ENCODE measurements at regions not wholly inside any gene's neighbourhood (a gene's known extent, or its start where the extent isn't known, plus 50 kb on each side); places are given as distances from the start of the nearest gene placed in this dataset.

DNA sequence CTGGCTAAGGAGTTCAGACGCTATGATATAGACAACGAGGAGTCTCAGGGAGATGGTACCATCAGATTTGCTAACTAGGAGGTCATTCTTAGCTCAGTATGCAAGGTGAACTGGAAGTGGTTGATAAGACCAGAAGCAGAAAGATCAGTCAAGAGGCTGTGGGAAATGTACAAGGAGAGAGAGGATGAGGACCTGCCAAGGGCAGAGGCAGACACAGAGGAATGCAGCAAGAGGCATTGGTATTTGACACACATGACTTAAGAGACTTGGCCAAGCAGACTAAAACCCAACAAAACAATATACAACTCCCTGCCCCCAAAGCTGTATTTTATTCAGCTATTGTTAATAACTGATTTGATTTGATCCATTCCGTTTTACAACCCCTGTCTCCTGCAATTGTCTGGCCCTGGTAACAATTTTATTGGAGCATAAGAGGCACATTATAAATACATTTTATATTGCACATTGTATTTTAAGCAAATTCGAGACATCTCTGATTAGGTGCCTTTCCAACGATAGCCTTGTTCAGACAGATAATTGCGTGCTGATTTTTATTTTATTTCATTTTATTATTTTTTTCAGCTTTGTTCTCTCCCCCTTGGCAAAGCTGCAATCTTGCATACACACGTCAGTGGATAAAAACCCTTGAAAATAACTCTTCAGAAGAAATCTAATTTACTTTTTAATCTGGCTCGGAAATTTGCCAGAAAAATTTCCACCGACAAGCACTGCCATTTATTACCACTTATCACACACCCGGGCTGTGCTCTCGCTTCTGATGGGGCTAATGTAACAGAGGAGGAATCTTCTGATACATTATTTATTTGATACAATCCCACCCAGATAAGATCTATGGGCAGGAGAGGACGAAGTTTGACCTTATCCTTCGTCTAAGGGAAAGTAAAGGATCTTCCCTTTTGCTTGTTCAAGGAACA, 237.8 kb downstream of the NXPE2 start:
- Mint-ChIP-seq H3K4me3 (no peak overlapping the region), H3K27ac (no peak overlapping the region), H3K4me1 (no peaks in the 10 kb centered on the region), H3K36me3 (ENCODE audit: low read depth) (no peaks in the 10 kb centered on the region), H3K9me3 (peaks cover 4% of the 10 kb centered on the region), H3K27me3 (no peaks in the 10 kb centered on the region)
- ATAC-seq (no peak), DNase-seq (no peak)

DNA sequence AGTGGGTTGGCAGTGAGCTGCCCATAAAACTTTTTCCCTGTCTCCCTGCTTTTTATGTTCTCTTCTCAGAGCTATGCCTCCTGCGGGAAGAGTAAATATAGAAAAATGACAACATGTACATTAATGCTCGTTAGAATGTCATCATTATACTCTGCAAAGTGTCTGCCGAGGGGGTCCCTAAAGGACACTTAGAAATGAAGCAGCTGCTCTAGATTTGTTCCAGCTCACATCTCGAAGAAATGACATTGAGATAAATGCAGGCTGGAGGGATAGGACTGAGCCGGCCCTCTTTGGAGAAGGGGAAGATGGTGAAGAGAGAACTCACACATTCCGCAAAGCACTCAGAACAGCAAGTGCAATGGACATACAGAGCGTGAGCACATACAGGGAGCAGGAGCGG, 240.0 kb downstream of the NXPE2 start:
- H3K4me3 Mint-ChIP-seq, result no peak overlapping the region
- no peak overlapping the region for H3K27ac Mint-ChIP-seq
- H3K27me3 Mint-ChIP-seq, result no peaks in the 10 kb centered on the region
- no peak for DNase-seq
- ATAC-seq, result no peak
- no peaks in the 10 kb centered on the region for H3K36me3 Mint-ChIP-seq (ENCODE audit: low read depth)
- no peaks in the 10 kb centered on the region for H3K4me1 Mint-ChIP-seq
- no peaks in the 10 kb centered on the region for H3K9me3 Mint-ChIP-seq

DNA sequence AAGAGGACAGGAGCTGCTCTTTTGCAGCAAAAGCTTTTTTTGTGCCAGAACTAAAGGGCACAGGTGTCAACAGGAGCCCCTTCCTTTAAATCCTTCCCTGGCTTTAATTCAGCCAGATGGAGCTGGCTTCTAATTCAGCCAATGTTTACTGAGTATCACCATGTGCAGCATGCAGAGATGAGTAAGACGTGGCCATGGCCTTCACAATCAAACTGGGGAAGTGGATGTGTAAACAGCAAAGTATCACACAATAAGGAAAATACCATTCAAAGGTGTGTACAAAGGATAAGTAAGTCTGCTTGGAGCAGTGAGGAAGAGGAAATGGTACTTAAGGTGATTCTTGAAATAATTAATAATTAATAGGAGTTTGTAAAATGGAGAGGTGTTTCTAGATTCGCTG, 243.4 kb downstream of the NXPE2 start:
- Mint-ChIP-seq H3K9me3 (no peaks in the 10 kb centered on the region), H3K27ac (no peak overlapping the region), H3K4me3 (no peak overlapping the region), H3K36me3 (ENCODE audit: low read depth) (no peaks in the 10 kb centered on the region), H3K4me1 (no peaks in the 10 kb centered on the region), H3K27me3 (no peaks in the 10 kb centered on the region)
- DNase-seq (no peak), ATAC-seq (no peak)

DNA sequence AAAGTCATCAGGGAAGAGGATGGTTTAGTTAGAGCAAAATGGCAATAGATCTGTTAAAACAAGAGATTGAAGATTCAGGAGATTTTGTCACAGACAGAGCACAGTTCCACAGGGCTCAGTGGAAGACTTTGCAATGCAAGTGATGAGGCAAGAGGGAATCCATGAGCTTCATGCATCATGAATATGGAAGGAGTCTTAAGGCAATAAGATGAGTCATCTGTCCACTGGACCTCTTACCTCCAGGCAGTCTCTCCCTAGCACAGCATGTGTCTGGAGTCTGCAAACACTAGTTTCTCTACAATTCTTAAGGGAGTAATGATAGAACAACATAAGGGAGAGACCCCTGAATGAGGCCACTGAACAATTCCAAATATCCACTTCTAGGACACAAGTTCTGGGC, 245.7 kb downstream of the NXPE2 start:
- H3K27me3 Mint-ChIP-seq, result no peaks in the 10 kb centered on the region
- no peaks in the 10 kb centered on the region for H3K36me3 Mint-ChIP-seq (ENCODE audit: low read depth)
- no peaks in the 10 kb centered on the region for H3K4me1 Mint-ChIP-seq
- H3K4me3 Mint-ChIP-seq, result no peak overlapping the region
- ATAC-seq (no peak), DNase-seq (no peak)
- no peaks in the 10 kb centered on the region for H3K9me3 Mint-ChIP-seq
- H3K27ac Mint-ChIP-seq, result no peak overlapping the region

DNA sequence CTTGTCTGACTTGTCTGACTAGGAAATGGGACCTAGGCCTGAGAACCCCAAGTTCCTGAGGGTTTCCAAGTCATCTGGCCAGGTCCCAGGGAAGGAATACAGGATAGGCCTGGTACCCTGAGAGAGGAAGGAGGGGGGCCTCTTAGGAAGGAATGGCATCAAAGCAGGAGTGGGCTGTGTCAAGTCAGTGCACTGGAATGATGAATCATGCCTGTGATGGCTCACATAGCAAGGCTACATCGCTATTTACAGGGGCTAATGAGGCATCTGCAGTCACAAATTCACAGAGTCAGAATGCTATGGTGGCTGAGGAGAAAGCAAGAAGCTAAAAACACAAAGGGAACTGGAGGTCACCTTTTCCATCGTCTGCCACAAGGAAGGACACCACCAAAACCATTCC, 247.3 kb downstream of the NXPE2 start:
- no peak for ATAC-seq
- Mint-ChIP-seq H3K4me3 (no peak overlapping the region), H3K27me3 (no peaks in the 10 kb centered on the region), H3K4me1 (no peaks in the 10 kb centered on the region), H3K27ac (no peak overlapping the region), H3K9me3 (no peaks in the 10 kb centered on the region), H3K36me3 (ENCODE audit: low read depth) (no peaks in the 10 kb centered on the region)
- DNase-seq, result no peak

DNA sequence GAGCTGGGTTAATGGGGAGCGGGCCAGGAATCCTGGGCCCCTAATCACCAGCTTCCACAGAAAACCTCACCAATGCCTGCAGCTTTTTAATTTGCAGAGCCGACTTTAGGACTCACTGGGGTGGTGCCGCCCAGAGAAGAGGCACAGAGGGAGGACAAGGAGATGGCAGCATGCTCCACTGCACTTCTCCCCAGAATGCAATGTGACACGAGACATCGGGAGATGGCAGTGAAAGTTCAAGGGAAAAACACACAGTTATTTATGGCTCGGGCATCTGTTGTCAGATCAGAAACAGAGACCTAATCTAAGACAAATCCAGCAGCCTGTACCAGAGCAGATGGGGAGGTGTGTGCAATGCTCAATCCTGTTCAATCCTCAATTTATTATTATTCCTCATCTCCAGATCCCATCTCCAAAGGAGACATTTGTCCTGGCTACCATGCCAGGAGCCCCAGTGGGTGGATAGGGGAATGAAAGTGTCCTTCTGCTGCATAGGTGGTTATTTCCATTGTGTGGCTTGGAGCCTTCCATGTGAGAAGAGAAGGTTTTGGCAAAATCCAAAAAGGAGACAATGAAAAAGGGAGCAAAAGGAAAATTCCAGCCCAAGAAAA, 250.0 kb downstream of the NXPE2 start:
- H3K27me3 Mint-ChIP-seq, result no peaks in the 10 kb centered on the region
- H3K9me3 Mint-ChIP-seq, result peaks cover 13% of the 10 kb centered on the region
- no peaks in the 10 kb centered on the region for H3K4me1 Mint-ChIP-seq
- DNase-seq (no peak), ATAC-seq (no peak)
- no peak overlapping the region for H3K4me3 Mint-ChIP-seq
- no peaks in the 10 kb centered on the region for H3K36me3 Mint-ChIP-seq (ENCODE audit: low read depth)
- H3K27ac Mint-ChIP-seq, result no peak overlapping the region

DNA sequence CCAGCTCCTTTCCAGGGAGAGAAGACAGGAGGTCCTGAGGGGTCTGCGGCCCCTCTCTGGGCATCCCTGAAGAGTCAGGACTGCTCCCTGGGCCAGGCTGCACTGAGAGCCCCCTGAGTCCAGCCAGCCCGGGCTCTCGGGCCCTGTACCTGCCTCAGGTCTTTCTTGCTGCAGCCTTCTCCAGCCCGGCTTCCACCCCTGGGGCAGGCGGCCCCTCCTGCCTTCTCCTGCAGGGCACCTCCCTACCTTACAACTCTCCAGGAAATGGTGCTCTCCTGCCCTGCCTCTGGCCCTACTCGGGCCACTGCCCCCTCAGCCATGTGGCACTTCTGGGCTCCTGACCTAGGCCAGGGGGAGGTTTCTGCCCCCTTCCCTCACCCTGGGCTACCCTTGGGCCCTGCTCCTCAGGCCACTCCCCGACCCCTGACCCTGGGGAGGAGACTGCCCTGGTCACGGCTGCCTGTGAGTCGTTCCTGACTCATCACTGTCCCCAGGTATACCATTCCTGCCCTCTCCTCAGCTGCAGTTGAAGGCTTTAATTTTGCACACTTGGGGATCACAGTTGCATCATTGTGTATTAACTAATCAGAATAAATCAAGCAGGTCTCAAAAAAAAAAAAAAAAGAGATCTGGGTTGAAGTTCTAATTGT, 251.1 kb downstream of the NXPE2 start:
- ATAC-seq, result no peak
- DNase-seq, result no peak

DNA sequence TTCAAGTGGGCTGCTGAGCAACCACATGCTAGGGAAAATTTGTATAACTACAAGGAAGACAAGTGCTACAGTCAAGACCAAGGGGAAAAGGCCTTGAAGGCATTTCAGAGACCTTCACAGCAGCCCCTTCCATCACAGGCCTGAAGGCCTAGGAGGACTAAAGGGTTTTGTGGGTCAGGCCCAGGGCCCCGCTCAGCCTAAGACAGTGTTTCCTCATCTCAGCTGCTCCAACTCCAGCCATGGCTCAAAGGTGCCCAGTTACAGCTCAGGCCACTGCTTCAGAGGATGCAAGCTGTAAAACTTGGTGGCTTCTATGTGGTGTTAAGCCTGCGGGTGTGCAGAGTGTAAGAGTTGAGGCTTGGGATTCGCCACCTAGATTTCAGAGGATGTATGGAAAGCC, 260.5 kb downstream of the NXPE2 start:
- H3K4me1 Mint-ChIP-seq, result no peaks in the 10 kb centered on the region
- no peaks in the 10 kb centered on the region for H3K36me3 Mint-ChIP-seq (ENCODE audit: low read depth)
- H3K27ac Mint-ChIP-seq, result no peak overlapping the region
- ATAC-seq (no peak), DNase-seq (no peak)
- H3K27me3 Mint-ChIP-seq, result peaks cover 3% of the 10 kb centered on the region
- H3K9me3 Mint-ChIP-seq, result peaks cover 27% of the 10 kb centered on the region
- no peak overlapping the region for H3K4me3 Mint-ChIP-seq

More for the DNA sequence above, 251.1 kb downstream of the NXPE2 start:
- Mint-ChIP-seq H3K36me3 (ENCODE audit: low read depth) (no peaks in the 10 kb centered on the region), H3K27me3 (no peaks in the 10 kb centered on the region), H3K9me3 (peaks cover 13% of the 10 kb centered on the region), H3K4me1 (no peaks in the 10 kb centered on the region), H3K4me3 (no peak overlapping the region), H3K27ac (no peak overlapping the region)

DNA sequence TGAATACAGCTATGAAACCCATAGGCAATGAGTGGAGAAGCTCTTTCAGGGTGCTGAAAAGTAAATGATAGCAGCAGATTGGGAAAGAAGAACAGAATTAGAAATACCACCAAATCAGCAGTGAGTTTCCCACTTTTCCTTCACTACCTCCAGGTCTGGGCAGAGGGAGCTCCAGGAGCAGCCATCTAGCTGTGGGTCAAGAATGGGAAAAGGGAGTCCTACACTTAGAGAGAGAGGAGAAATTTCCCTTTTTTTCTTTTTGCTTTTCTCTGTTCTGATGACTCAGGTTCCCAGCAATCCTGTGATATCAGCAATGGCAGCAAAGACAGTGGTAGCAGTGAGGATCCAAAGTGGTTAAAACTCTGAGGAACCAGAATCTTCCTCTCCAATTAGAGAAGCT, 263.9 kb downstream of the NXPE2 start:
- no peak overlapping the region for H3K27ac Mint-ChIP-seq
- H3K9me3 Mint-ChIP-seq, result peaks cover 28% of the 10 kb centered on the region
- no peaks in the 10 kb centered on the region for H3K36me3 Mint-ChIP-seq (ENCODE audit: low read depth)
- H3K4me3 Mint-ChIP-seq, result no peak overlapping the region
- no peak for DNase-seq
- no peak for ATAC-seq
- no peaks in the 10 kb centered on the region for H3K4me1 Mint-ChIP-seq
- H3K27me3 Mint-ChIP-seq, result peaks cover 3% of the 10 kb centered on the region

DNA sequence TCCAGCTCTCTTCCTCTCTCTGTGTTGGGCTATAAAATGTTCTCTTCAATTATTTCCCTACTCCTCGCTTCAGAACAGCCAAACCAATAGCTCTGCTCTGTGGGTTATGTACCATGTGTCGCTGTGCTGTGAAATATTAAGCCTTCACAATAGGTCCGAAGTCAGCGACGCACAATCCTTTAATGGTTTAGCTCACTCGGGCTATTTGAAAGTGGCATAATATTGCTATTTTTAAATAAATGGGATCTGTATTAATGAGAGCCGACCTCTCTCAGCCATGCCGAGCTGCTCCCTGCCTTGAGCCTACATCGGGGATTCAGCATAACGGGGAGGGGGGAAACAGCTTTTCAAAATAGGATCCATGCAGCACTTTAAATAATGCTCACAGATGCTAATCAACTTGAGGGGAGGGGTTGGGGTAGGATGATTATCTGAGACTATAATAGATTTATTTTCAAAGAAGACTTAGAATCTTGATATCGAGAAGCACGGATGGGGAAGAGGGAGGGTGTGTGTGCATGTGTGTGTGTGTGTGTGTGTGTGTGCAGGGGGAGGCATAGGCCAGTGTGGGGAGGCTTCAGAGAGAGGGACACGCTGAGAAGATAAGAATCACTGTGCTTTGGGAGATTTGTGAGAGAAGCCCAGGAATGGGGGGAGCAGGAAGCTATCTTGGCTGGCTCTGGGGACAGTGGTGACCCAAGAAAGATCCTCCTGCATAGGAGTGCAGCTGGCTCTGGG, 271.5 kb downstream of the NXPE2 start:
- Mint-ChIP-seq H3K27ac (no peak overlapping the region), H3K4me1 (no peaks in the 10 kb centered on the region), H3K4me3 (no peak overlapping the region), H3K9me3 (no peaks in the 10 kb centered on the region), H3K36me3 (ENCODE audit: low read depth) (no peaks in the 10 kb centered on the region), H3K27me3 (no peaks in the 10 kb centered on the region)
- ATAC-seq (no peak), DNase-seq (no peak)

DNA sequence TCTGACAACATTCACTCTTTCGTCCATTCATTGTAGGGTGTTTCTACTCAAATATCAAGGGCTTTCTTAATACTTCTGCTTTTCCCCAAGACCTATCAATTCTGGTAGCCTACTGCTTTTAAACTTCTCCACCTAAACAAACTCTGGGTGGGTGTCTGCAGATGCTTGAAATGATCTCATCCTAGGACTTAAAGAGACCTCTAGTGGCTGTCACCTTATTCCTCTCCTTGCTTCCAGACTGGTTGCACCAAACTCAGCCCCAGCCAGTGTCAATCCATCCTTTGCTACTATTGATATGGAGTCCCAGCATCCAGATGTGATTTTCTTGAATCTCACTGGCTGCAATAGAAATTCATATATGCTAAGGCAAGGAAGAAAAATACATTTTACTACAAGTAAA, 274.7 kb downstream of the NXPE2 start:
- DNase-seq (no peak), ATAC-seq (no peak)
- Mint-ChIP-seq H3K36me3 (ENCODE audit: low read depth) (no peaks in the 10 kb centered on the region), H3K27me3 (no peaks in the 10 kb centered on the region), H3K9me3 (peaks cover 3% of the 10 kb centered on the region), H3K27ac (no peak overlapping the region), H3K4me1 (no peaks in the 10 kb centered on the region), H3K4me3 (no peak overlapping the region)

DNA sequence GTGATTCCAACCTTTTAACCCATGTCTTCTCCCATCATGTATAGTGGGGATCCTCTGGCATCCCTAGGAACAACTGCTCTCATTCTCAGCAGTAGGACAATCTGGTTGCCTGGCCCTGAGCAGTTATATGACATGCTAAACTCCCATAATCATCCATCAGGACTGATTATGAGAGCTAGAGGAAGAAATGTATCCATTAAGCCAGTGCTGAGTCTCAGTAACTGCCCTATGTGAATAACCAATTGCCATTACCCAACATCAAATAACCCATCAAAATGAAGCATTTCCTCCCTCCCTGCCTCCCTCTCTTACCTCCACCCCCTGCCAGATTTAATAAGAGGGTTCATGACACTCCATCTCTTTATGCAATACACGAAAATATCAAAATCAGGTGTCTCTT, 277.6 kb downstream of the NXPE2 start:
- no peak overlapping the region for H3K4me3 Mint-ChIP-seq
- H3K36me3 Mint-ChIP-seq (ENCODE audit: low read depth), result no peaks in the 10 kb centered on the region
- ATAC-seq (no peak), DNase-seq (no peak)
- H3K9me3 Mint-ChIP-seq, result peaks cover 3% of the 10 kb centered on the region
- peaks cover 1% of the 10 kb centered on the region for H3K27me3 Mint-ChIP-seq
- H3K27ac Mint-ChIP-seq, result no peak overlapping the region
- no peaks in the 10 kb centered on the region for H3K4me1 Mint-ChIP-seq

DNA sequence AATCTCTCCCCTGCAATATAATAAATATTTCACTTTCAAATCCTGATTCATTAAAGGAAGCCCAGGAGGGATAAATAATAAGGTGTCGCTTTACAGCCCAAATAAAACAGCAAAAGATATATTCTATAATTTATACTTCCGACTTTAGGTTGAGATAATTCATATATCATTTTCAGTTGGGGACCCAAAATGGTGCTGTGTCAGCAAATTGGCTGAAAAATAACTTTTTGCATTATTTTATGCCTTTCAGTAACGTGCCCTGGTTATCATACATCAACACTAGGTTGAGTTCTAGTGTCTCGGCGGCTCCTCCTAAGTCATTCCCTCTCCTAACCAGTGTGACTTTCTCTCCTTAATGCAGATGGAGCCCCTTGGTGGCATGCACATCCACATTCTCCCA, 278.2 kb downstream of the NXPE2 start:
- no peak overlapping the region for H3K27ac Mint-ChIP-seq
- no peaks in the 10 kb centered on the region for H3K4me1 Mint-ChIP-seq
- no peak overlapping the region for H3K4me3 Mint-ChIP-seq
- peaks cover 1% of the 10 kb centered on the region for H3K27me3 Mint-ChIP-seq
- H3K9me3 Mint-ChIP-seq, result peaks cover 3% of the 10 kb centered on the region
- ATAC-seq, result no peak
- H3K36me3 Mint-ChIP-seq (ENCODE audit: low read depth), result no peaks in the 10 kb centered on the region
- DNase-seq, result no peak

DNA sequence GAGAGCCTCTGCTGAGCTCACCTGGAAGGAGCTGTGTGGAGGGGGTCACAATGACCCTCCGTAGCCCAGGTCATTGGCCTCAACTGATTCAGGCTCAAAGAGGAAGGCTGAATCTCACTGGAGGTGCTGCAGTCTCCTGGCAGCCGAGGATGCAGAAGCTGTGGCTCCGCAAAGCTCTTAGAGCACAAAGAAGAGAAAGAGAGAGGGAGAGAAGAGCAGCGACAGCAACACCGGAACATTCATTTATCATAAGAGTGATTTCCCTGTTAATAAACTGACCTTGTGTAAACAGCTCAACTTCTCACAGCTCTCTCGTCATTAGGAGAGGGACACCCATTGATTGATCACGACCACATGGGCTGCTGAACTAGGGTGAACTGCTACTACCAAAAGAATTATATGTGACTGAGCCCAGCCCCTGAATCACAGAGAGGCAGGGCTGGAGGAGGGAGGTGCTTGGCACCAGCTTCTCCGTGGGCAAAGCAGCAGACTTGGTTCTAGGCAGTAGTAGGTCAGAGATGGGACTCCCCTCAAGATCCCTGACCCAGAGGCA, 281.7 kb downstream of the NXPE2 start:
- no peak for DNase-seq
- Mint-ChIP-seq H3K9me3 (peaks cover 3% of the 10 kb centered on the region), H3K36me3 (ENCODE audit: low read depth) (no peaks in the 10 kb centered on the region), H3K27me3 (peaks cover 1% of the 10 kb centered on the region), H3K27ac (no peak overlapping the region), H3K4me3 (no peak overlapping the region), H3K4me1 (no peaks in the 10 kb centered on the region)
- no peak for ATAC-seq

Measured in activated naive CD8-positive, alpha-beta T cell treated with anti-CD3 and anti-CD28 coated beads, Interleukin-2, amount 50 U/mL, for 24 hours (primary cell).